ENCODE measurements at regions not wholly inside any gene's neighbourhood (a gene's known extent, or its start where the extent isn't known, plus 50 kb on each side); places are given as distances from the start of the nearest gene placed in this dataset.

- no peak for DNase-seq (ENCODE audit: extremely low read depth in 1 of 2, low read depth in 1 of 2)
Observed at GRCh38 chr4:4775493-4776004, 83.9 kb upstream of the MSX1 start.

GRCh38 chr4:4772534-4772933, 86.9 kb upstream of the MSX1 start:
- no peak for DNase-seq (ENCODE audit: extremely low read depth in 1 of 2, low read depth in 1 of 2)

GRCh38 chr4:4771160-4771559, 88.3 kb upstream of the MSX1 start:
- DNase-seq (ENCODE audit: extremely low read depth in 1 of 2, low read depth in 1 of 2), result no peak

- no peak for DNase-seq (ENCODE audit: extremely low read depth in 1 of 2, low read depth in 1 of 2)
Observed at GRCh38 chr4:4770610-4771009, 88.9 kb upstream of the MSX1 start.

GRCh38 chr4:4766564-4766963, 92.9 kb upstream of the MSX1 start:
- no peak for DNase-seq (ENCODE audit: extremely low read depth in 1 of 2, low read depth in 1 of 2)

GRCh38 chr4:4765811-4766210, 93.7 kb upstream of the MSX1 start:
- no peak for DNase-seq (ENCODE audit: extremely low read depth in 1 of 2, low read depth in 1 of 2)

- DNase-seq (ENCODE audit: extremely low read depth in 1 of 2, low read depth in 1 of 2), result no peak
Observed at GRCh38 chr4:4764558-4764905, 94.9 kb upstream of the MSX1 start.

- DNase-seq (ENCODE audit: extremely low read depth in 1 of 2, low read depth in 1 of 2), result no peak
Observed at GRCh38 chr4:4763822-4764557, 95.5 kb upstream of the MSX1 start.

- DNase-seq (ENCODE audit: extremely low read depth in 1 of 2, low read depth in 1 of 2), result peak; percentile 19 to 37
Observed at GRCh38 chr4:4762909-4763821, 96.3 kb upstream of the MSX1 start.

- DNase-seq (ENCODE audit: extremely low read depth in 1 of 2, low read depth in 1 of 2), result no peak
Observed at GRCh38 chr4:4762300-4762699, 97.2 kb upstream of the MSX1 start.

- DNase-seq (ENCODE audit: extremely low read depth in 1 of 2, low read depth in 1 of 2), result no peak
Observed at GRCh38 chr4:4761128-4761982, 98.1 kb upstream of the MSX1 start.

GRCh38 chr4:4759883-4760282, 99.6 kb upstream of the MSX1 start:
- no peak for DNase-seq (ENCODE audit: extremely low read depth in 1 of 2, low read depth in 1 of 2)

- DNase-seq (ENCODE audit: extremely low read depth in 1 of 2, low read depth in 1 of 2), result no peak
Observed at GRCh38 chr4:4759232-4759631, 100.2 kb upstream of the MSX1 start.

- no peak for DNase-seq (ENCODE audit: extremely low read depth in 1 of 2, low read depth in 1 of 2)
Observed at GRCh38 chr4:4758681-4759080, 100.8 kb upstream of the MSX1 start.

GRCh38 chr4:4755306-4755705, 104.2 kb upstream of the MSX1 start:
- DNase-seq (ENCODE audit: extremely low read depth in 1 of 2, low read depth in 1 of 2), result no peak

GRCh38 chr4:4754641-4755040, 104.8 kb upstream of the MSX1 start:
- DNase-seq (ENCODE audit: extremely low read depth in 1 of 2, low read depth in 1 of 2), result no peak

- no peak for DNase-seq (ENCODE audit: extremely low read depth in 1 of 2, low read depth in 1 of 2)
Observed at GRCh38 chr4:4753643-4754042, 105.8 kb upstream of the MSX1 start.

- no peak for DNase-seq (ENCODE audit: extremely low read depth in 1 of 2, low read depth in 1 of 2)
Observed at GRCh38 chr4:4752576-4753401, 106.7 kb upstream of the MSX1 start.

GRCh38 chr4:4752025-4752424, 107.4 kb upstream of the MSX1 start:
- no peak for DNase-seq (ENCODE audit: extremely low read depth in 1 of 2, low read depth in 1 of 2)

- no peak for DNase-seq (ENCODE audit: extremely low read depth in 1 of 2, low read depth in 1 of 2)
Observed at GRCh38 chr4:4750187-4750586, 109.3 kb upstream of the MSX1 start.
